ENCODE measurements at regions not wholly inside any gene's neighbourhood (a gene's known extent, or its start where the extent isn't known, plus 50 kb on each side); places are given as distances from the start of the nearest gene placed in this dataset.
"Not testable (repeated sequence)": the region's sequence is repeated elsewhere in the genome, so short reads cannot be mapped to it uniquely, and the experiment has no call there.

DNA sequence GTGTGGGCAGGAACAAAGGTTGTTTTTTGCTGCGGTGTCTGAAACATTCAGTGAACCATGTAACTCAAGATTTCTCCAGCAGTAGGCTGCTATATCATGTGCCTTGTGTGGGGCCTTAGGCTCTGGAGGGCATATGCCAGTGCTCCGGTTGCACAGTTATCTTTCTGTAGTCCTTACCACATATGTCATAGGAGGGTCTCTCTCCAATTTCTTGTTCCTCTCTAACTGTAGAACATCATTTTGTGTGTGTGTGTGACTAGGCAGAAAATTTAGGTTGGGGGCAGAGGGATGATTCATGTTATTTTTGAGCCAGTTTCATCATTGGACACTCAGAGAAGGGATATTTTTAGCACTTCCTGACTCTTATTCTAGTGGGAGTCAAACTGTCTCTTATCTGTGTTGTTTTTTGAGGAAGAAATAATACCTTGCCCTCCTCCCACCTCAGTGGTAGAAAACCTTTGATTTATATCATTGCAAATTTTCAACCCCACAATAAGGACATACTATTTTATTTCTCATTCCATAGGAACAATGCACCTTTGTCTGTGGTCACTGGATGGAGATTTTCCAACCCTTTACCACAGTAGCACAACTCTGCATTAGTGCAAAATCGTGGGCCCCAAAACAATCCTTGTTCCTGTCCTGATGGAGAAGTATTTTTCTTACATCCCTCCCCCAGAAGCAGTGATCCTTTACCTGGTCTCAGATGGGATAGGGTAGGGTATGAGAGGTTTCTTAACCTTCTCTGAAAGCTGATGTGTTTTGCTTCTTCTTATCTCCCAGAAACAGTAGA, 113.9 kb downstream of the CCDC74A start:
- DNase-seq = no peak

DNA sequence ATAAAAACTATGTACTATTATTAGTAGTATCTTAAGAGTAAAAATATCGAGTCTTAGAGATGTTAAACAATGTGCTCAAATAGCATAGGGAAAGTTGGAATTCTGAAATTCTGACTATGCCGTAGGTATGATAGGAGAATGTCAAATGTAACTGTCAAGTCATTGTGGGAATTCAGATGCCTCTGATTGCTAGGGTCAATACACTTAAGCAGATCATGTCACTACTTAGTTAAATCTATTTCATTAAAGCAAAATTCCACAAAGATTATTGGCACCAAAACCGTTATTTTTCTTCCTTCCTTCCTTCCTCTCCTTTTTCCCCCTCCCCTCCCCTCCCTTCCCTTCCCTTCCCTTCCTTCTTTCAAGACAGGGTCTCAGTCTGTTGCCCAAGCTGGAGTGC, 115.5 kb downstream of the CCDC74A start:
- not testable (repeated sequence) for DNase-seq

DNA sequence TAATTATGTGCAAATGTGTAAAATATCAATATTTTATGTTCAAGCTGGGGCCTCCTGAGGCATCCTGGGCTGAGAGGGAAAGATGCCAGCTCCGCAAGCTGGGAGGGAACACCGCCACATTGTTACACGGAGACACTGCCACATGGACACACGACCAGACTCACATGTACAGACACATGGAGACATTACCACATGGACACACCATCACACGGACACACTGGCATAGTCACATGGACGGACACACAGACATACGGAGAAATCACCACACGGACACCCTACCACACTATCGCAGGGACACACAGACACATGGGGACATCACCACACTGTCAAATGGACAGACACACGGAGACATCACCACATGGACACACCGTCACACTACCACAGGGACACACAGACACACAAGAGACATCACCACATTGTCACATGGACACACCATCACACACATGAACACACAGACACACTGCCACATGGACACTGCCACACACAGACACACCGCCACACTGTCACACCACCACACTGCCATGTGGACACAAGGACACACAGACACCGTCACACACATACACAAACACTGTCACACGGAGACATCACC, 117.6 kb downstream of the CCDC74A start:
- DNase-seq = no peak

DNA sequence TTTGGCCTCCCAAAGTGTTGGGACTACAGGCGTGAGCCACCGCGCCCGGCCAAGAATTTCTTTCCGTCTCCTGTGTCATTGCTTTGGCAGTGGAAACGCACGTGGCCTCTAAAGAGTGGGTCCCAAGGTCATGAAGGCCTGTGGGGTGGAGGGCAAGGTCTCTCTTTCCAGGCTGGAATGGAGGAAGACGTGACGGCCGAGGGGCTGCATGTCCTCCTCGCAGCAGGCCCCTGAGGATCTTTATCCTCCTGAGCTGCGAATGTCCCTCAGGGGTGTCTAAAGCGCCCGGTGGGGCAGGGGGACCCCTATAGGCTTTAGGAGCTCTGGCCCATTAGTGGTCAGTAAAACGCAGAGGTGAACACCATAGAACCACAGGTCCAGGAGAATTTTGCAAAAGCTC, 118.5 kb downstream of the CCDC74A start:
- not testable (repeated sequence) for DNase-seq

DNA sequence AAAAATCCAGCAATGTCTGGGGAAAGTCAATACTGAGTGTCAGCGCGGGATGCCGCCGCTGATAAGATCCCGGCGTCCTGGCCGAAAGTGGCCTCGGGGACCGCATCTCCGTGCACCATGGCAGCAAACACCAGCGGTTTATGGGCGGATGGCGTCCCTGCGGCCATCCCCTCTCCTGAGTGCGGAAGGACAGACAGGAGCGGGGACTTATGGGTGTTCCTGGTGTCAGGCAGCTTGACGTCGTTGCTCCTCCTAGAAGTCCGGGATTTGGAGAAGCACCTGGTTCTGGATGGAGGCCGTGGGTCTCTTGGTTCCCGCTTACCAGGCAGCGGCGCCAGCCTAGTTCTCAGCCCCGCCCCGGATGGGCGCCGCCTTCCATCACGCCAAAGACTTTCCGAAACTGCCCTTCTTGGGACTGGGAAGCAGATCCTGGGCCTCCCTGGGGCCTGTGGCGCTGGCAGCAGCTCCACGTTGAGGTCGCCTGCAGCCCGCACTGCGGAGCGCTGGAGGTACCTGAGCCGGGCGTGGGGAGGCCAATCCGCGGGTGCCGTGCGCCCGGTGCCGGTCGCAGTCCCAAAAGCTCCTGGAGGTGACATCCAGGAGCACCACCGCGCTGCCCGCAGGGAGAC, 119.1 kb downstream of the CCDC74A start:
- DNase-seq = no peak

DNA sequence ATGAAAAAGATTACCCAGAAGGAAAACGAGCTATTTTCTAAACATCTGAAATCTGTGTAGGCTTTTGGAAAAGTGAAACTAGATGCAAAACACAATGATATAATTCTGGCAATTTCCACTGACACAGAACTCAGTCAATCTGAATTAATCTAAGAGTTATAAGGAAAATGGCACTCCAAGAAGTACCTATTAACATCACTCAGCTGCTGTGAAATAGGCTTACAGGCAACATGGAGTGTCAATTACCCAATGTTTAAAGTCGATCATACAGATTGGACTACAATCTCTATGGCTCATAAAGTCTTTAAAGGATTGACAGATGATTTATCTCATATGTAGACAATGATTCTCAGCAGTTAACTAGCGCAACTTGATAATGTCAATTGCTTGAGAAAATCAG, 120.9 kb downstream of the CCDC74A start:
- not testable (repeated sequence) for DNase-seq

DNA sequence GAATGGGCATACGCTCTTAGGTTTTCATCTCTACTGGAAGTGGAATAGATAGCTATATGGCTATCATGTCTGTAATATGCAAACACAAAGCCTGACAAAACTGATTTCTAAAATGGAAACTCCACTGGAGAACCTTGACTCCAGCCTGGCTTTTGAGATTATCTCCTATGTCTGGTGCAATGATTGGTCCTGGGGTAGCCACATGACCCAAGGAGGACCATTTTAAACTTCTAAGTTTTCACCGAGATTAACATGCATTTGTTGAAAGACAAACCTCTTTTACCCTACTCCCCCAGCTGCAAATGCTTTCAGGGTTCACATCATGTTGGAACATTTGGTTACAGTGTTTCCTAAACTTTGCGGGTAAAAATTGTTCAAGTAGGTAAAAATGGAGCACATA, 124.6 kb downstream of the CCDC74A start:
- not testable (repeated sequence) for DNase-seq

DNA sequence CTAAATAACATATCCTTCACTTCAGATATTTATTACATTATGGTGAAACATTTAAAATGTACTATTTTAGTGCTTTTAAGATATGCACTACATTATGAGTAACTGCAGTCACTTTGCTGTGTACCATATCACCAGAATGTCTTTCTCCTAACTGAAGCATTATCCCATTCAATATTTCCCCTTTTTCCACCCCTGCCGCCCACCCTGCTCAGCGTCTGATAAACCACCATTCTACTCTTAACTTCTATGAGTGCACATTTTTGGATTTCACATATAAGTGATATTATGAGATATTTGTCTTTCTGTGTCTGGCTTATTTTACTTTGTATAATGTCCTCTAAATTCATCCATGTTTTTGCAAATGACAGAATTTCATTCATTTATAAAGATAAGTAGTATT, 126.4 kb downstream of the CCDC74A start:
- DNase-seq = not testable (repeated sequence)

DNA sequence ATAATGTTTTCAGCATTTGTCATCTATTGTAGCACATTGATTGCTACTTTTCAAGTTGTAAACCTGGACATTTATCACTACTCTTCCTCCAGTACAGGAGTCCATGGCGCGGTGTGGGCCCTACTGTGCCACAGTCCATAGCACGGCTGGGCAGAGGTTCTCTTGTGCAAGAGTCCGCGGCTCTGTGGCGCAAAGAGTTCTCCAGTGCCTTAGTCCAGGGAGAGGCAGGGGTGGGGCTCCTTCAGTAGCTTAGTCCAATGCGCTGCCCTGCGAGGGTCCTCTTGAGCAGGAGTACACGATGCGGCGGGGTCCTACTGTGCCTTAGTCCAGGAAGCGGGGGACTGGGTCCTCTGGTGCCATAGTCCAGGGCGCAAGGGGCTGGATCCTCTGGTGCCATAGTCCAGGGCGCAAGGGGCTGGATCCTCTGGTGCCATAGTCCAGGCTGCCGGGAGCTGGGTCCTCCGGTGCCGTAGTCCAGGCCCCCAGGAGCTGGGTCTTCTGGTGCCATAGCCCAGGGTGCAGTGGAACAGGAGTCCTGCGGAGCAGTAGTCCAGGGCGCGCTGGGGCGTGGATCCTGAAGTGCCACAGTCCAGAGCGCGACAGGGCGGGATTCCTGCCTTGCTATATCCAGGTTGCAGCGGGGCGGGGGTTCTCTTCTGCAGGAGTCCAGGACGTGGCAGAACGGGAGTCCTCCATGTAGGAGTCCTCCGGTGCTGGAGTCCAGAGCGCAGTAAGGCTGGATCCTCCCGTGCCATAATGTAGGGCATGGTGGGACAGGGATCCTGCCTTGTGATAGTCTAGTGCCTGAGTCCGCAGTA, 129.3 kb downstream of the CCDC74A start:
- no peak for DNase-seq

DNA sequence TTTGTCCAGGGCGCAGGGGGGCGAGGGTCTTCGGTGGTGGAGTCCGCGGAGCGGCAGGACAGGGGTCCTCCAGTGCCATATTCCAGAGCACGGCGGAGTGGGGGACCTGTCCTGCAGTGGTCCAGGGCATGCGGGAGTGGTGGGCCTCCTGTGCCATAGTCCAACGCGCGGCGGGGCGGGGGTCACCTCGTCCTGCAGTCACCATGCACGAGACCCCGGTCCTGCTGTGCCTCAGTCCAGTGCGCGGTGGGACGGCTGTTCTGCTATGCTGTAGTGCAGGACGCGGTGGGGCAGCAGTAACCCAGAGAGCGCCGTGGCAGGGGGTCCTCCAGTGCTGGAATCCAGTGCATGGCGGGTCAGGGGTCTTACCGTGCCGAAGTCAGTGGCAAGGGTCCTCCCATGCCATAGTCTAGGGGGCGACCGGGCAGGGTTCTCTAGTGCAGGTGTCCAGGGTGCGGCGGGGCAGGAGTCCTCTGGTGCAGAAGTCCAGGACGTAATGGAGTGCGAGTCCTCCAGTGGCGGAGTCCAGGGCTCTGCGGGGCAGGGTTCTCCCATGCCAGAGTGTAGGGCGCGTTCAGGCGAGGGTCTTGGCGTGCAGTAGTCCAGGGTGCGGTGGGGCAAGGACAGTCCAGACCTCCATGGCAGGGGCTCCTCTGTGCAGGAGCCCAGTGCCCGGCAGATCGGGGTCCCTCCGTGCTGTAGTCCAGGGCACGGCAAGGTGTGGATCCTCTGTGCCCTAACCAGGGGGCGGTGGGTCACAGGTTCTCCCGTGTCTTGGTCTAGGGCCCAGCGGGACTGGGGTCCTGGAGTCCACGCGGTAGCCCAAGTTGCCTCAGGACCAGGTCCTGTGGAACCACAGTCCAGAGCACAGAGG, 130.4 kb downstream of the CCDC74A start:
- no peak for DNase-seq

DNA sequence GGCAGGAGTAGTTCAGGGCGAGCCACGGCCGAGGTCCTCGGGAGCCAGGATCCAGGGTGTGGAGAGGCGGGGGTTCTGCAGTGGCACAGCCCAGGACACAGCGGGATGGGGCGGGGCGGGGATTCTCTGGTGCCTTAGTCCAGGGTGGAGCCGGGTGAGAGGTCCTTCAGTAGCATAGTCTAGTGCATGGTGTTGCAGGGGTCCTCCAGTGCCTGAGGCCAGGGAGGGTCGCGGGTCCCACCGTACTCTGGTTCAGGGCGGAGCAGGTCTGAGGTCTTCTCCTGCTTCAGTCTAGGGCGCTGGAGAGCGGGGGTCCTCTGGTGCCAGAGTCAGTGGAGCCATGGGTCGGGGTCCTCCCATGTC, 131.1 kb downstream of the CCDC74A start:
- no peak for DNase-seq

DNA sequence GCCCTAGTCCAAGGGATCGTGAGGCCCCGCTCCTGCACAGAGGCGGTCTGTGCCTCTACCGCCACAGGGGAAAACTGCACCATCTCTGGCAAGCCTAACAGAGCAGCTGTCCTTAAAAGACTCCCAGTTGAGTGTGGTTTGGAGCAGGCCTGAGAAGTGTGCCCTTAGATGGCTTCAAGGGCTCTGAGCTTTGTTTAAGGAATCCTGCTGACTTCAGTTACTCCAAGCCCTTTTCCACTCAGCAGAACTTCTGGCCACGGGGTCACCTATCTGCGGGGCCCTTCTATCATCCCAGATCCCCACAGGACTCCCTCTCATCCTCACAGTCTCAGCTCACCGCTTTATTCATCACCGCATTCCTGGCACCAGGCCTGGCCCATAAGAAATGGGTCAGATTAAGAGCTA, 131.5 kb downstream of the CCDC74A start:
- DNase-seq = no peak

DNA sequence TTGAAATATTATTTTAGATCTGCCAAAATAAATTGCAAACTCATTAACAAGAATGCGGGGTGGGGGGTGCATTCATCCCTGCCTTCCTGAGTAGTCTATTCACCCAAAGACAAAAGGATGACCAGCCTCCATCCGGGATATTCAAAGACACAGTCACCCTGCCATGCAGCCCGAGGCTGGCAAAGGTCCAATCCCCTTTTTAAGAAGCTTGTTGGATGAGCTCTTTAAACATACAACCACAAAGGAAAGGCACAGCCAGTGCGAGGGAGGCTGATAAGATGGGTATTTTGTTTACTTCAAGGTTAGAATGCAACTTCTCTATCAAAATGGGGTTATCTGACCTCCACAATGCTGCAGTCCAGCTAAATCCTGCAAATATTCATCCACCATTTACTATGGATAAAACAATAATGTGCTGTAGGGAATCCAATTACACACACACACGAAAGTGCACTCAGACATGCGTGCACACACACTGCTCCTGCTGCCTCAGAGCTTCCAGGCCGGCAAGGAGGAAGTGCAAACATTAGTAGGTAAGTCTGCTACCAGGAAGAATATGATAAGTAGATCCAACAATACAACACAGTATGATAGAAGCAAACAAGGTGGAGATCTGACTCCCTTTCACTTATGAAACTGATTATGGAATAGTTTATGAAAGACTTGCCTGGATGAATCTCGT, 133.6 kb downstream of the CCDC74A start:
- DNase-seq = not testable (repeated sequence)

DNA sequence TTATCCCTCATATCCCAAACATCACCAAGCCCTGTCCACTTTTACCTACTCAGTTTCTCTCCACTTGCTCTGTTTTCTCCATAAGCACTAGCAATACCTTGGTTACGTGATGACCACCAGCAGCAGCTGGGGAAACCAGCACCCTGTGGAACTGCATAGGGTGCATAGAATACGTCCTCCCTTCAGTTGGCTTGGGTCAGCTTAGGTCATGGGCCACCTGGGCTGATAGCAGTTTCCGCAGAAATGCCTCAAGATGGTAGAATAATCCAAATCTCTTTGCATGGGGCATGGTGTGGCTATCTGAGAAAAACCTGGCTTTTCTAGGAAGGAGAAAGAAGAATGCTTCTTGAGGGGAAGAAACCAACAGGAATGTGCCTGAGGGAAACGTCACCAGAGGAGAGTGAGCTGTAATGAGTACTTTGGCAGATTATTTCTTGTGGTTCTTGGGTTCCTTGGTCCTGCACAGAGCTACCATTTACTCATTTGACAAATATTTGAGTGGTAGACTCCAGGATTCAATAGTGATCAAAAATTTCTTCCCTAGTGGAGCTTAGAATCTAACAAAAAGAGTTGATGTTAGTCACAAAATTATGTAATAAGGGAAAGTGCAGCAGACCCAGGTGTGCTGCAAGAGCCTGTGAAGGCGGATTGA, 134.3 kb downstream of the CCDC74A start:
- DNase-seq = not testable (repeated sequence)

DNA sequence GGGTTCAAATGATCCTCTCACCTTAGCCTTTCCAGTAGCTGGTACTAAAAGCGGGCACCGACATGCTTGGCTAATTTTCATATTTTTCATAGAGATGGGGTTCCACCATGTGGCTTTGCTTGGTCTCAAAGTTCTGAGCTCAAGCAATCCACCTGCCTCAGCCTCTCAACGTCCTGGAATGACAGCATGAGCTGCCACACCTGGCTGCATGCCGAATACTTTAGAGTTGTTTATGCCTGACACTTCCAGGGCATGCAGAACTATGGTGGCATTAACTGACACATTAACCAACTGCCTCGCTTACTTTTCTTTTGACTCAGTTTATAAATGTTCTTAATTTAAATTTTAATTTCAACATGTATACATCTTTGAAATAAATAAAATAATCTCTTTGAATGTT, 135.8 kb downstream of the CCDC74A start:
- DNase-seq = not testable (repeated sequence)

DNA sequence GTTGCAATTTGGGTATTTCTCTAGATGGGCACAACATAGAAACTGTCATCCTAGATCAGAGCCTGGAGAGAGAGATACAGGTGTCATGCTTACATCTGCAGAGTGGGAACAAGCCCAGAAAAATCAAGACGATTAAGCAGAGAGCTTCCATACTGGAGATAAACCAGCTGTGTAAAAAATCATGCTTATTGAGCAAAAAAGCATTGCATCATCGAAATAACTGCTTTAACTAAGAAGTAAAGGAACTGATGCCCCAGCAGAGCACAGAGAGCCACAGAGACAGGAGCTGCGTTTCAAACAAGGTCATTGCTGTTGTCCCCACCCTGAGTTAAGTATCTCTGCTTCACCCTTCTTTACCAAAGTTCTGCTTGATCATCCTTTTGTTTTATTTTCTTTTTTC, 138.0 kb downstream of the CCDC74A start:
- DNase-seq = not testable (repeated sequence)

DNA sequence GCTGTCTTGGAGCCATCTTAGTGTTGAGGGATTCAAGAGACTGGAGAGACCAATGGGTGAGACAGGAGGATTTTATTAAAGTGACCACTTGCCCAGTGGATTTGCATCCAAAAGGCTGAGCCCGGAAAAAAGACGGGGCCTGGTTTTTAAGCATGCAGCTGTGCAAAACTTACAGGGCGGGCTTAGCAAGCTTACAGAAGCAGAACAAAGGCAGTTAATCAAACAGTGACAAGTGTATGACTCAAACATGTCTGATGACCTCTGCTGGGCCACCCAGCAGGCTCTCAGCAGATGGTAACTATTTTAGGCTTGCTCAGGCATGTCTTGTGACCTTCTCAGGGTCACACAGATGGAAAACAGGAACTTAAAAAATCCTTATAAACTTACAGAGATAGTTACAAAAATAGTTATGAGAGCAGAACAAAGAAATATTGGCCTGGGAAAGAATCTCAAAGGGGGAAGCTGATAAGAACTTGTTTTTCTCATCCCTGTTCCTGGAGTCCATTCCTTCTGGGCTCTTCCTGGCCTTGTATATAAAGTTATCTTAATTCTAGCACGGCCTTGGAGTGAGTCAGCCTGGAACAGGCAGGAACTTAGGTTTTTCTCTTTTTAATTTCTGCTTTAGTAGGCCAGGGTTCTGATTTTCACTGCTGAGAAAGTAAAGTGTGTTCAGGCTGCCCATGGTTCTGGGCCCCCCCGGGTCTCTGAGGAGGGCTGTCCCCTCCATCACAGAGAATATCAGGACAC, 141.3 kb downstream of the CCDC74A start:
- not testable (repeated sequence) for DNase-seq

DNA sequence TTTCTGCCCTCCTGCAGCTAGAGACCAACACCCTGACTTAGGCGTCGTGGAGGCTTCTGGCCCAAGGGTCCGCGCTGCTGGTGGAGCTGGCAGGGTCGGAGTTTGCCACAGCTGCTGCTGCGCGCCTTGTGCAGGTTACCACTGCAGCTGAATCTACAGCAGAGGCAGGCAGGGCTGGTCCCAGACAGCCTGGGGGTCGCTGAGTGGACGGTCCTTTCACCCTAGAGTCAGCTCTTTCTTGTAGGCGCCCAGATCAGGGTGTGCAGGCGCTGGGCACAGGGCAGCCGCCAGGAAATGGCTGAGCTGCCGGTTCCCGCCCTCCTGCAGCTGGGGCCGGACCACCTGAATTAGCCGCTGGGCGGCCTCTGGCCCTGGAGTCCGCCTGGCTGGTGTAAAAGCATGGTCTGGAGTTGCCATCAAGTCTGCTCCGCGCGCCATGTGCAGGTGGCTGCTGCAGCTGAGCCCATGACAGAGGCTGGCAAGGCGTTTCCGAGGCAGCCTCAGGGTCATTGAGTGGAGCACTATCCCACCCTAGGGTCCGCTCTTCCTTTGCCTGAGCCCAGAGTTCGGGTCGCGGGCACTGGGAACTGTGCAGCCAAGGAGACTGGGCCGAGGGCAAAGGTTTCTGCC, 144.3 kb downstream of the CCDC74A start:
- DNase-seq = not testable (repeated sequence)

DNA sequence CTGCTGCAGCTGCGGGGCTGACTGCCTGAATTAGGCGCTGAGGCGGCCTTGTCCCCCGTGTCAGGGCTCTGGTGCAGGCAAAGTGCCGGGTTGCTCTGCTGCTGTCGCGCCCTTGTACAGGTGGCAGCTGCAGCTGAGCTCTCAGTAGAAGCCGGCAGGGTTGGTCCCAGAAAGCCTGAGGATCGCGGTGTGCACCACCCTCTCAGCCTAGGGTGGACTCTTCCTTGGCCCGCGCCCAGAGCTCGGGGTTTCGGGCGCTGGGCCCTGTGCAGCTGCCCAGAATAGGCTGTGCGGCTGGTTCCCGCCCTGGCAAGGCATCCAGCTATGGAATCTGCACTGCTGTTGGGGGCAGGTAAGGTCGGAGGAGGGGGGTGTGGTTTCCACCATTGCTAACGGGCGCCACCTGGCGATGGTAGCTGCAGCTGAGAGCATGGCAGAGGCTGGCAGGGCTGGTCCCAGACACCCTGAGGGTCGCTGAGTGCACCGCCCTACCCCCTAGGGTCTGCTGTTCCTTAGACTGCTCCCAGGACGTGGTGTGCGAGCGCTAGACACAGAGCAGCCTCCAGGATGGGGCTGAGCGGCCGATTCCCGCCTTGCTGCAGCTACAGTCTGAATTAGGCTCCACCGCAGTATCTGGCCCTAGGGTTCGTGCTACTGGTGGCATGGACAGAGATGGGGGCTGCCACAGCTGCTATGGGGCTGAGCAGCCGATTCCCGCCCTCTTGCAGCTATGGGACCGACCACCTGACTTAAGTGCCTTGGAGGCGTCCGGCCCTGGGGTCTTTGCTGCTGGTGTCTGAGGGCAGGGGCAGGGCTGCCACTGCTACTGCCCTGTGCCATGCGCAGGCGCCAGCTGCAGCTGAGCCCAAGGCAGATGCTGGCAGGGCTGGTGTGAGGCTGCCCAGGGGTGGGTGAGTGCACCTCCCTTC, 145.0 kb downstream of the CCDC74A start:
- peak; percentile 71 for DNase-seq
